Stimulated activated CD8-positive, alpha-beta memory T cell treated with anti-CD3 and anti-CD28 coated beads, Interleukin-4, amount 100 ng/mL, for 48 hours (primary cell): ENCODE measurements at regions not wholly inside any gene's neighbourhood (a gene's known extent, or its start where the extent isn't known, plus 50 kb on each side); places are given as distances from the start of the nearest gene placed in this dataset.
"Not testable (repeated sequence)": the region's sequence is repeated elsewhere in the genome, so short reads cannot be mapped to it uniquely, and the experiment has no call there.

Experiments used
- DNase-seq: peaks from one replicate; pipeline ENCODE4 v3.0.0-alpha.2; 2020

DNA sequence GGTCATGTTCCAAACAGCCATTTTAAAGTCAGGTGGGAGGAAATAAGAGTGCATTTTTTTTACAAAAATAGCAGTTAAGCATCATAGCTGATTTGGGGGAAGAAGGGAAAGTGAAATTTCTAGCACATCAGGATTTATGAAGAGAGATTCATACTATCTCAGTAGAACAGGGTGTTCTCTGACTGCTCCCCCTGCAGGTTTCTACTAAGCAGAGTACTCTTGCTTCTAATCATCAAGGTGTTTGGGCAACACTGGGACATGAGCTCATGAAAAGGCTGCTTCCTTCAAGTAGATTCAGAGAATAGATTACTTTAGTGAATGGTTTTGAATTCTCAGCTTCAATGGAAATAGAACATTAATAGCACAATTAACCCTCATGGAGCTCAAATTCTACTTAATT is 591.4 kb upstream of the PCDH10 start:
- no peak for DNase-seq

GRCh38 chr4:132564920-132565319 is 584.2 kb upstream of the PCDH10 start:
- no peak for DNase-seq

DNA sequence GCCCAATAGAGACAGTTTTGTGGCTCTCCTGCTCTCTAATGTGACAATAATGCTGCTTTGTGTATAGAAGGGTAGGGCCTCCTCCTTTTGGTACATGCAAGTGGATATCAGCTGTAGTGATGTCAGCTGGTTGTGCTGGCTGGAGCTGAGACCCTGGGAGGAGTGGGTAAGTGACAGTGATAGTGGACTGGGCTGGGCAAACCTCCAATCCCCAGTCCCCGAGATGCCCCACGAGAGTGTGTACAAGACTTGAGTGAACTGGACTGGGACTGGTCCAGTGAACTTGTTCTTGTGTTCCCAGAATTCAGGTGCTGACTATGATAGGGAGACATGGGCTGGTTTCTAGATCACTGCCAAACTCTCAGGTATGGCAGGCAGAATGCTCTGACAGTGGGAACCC is 583.6 kb upstream of the PCDH10 start:
- DNase-seq: no peak

GRCh38 chr4:132572210-132572609 is 576.9 kb upstream of the PCDH10 start:
- no peak for DNase-seq

DNA sequence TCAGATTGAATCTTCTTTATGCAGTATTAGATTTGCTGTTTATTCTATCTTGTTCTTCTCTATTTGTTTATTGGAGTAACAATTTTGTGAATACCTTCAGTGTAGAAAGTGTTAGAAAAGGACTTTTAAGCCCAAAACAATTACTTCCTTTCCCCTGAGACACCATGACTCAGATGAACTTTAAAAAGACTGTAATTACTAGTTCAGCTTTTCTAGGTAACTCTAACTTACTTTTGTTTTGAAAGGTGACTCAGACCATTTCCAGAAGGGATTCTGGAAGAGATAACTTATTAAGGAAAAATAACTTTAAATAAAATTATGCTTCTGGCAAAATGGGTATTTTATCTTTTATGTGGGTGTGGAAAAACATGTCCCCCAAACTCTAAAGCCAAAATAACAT is 561.5 kb upstream of the PCDH10 start:
- DNase-seq: no peak

GRCh38 chr4:132592340-132592739 is 556.8 kb upstream of the PCDH10 start:
- DNase-seq: no peak

GRCh38 chr4:132592850-132593249 is 556.2 kb upstream of the PCDH10 start:
- DNase-seq: no peak

DNA sequence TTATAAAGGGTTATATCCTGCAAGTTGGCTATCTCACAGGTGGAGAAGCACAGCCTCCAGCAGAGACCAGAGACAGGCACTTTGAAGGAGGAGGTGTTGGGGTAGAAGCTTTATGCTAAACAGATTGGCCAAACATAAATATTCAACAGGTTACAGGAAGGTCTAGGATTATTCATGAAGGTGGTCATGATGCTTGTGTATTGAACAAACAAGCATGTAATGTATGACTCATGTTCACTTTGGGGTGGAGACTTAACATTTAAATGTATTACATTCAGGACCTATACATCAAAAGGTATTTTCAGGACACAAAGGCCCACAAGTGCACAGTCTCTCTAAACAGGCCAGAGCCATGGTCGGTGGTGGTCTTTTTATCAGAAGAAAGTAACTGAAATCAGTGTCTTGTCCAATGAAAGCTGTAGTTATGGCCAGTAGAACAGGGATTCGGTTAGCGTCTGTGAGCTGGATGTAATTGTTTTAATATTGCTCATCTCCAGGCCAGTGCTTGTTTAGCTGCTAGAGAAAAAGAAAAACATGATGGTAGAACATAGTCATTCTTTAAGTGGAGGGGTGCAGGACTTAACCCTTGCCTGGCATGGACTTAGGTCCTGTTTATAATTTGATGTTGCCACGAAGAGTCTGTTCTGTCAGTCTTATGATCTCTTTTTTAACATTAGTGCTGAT is 555.2 kb upstream of the PCDH10 start:
- no peak for DNase-seq

DNA sequence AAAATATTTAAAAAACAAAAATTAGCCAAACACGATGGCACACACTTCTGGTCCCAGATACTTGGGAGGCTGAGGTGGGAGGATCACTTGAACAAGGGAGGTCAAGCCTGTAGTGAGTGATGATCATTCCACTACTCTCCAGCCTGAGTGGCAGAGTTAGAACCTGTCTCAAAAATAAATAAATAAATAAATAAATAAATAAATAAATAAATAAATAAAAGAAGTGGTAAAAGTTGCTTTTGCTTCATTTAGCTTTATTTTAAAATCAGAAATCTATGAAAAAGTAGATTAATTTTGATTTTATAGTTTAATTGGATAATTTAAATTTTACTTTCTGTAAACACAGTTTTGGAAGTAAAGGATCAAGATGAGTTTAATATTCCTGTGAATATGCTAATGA is 552.9 kb upstream of the PCDH10 start:
- no peak for DNase-seq

DNA sequence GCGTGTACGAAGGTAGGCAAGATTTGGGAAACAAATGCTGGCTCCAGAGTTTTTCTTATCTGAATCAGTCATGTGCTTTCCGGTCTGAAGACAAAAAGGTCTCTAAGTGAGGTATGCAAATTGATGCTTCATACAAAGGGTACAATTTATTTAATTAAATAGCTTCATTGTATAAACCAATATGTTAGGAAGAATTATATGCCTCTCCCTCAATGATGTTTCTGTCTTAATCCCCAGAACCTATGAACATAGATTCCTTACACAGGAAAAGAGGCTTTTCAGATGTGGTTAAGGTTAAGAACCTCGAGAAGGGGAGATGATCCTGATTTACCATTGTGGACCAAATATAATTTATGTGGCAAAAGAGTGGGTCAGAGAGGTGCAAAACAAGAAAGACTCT is 543.5 kb upstream of the PCDH10 start:
- no peak for DNase-seq

DNA sequence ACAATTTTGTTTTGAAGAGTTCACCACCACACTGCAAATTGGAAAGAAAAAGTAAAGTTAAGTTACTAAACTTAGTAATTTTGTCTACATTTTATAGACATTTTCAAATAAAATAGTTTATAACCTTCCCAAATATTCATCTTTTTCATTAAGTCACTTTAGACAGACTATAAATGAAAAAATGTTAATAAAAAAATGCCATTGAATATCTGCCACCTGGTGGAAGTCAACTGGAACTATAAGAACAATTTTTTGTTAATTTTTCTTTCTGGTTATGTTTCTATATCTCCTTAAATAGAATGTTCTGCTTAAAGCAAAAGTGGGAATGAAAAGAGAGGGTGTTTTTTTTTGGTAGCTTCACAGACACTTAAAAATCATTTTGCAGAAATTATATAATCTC is 534.4 kb upstream of the PCDH10 start:
- no peak for DNase-seq

DNA sequence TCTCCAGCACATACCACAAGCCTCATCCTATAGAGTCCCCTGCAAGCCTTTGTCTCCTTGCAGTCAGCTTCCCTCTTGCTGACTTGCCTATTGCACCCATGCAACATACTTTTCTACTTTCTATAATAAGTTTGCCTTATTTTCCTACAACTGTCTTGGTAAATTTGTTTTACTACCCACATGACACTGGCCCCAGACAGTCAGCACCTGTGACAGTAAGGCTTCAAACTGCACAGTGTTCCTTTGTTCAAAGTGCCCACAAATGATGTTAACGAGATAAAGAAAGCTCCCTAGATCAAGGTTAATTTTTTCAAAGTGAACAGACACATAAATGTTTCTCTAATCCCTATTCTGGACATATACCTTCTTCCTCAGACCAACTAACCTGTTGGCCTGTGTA is 529.1 kb upstream of the PCDH10 start:
- DNase-seq: no peak

DNA sequence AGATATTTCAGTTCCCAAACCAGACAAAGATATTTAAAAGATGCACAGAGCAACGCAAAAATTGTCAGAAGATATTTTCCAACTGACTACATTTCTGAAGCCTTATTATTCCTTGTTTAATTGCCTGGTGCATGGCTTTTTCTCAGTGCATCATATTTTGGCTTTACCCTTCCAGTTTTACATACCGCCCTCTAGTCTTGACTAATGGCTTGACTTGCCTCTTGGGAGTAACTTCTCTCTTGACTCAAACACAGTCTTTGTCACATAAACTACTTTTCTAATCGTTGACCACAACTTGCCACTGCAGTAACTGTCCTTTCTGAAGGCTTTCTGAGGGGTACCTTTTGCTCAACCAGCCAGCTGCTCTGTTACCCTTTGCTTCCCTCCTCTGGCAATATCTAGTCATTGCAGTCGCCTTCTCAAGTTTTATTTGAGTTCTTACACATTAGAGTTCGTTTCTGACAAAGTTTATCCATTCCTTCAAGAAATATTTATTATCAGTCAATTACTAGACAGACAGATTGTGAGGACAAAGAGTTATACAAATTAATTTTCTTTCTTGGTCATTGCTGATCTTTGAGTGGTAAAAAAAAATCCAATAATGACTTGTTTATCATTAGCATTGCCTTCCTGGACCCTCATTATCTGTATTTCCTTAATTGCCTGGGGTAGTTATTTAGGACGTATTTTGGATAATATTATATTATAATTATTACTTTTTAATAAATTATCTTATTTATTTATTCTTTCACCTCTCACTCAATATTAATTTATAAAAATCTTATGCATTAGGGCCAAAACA is 506.9 kb upstream of the PCDH10 start:
- DNase-seq: no peak

- DNase-seq: no peak
Measured at GRCh38 chr4:132646186-132646585, 502.9 kb upstream of the PCDH10 start.

GRCh38 chr4:132651196-132651595 is 497.9 kb upstream of the PCDH10 start:
- DNase-seq: no peak

GRCh38 chr4:132660181-132660580 is 488.9 kb upstream of the PCDH10 start:
- no peak for DNase-seq

GRCh38 chr4:132662456-132662855 is 486.6 kb upstream of the PCDH10 start:
- no peak for DNase-seq

DNA sequence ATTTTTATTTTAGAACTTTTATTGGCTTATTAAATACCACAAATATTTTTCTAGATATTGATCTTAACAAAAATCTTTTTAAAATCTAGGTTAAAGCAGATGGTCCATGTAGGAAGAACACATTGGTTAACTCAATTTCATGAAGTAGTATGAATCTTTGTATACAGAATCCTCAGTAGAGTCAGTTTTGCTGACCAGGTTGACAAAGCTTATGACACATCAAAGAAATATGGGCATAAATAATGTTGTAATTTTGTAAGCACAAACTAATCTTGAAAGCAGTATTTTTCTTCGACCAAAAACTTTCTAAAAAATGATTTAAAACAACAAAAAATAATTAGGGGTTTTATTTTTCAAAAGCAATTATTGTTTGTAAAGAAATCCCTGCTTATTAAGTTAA is 479.3 kb upstream of the PCDH10 start:
- no peak for DNase-seq

DNA sequence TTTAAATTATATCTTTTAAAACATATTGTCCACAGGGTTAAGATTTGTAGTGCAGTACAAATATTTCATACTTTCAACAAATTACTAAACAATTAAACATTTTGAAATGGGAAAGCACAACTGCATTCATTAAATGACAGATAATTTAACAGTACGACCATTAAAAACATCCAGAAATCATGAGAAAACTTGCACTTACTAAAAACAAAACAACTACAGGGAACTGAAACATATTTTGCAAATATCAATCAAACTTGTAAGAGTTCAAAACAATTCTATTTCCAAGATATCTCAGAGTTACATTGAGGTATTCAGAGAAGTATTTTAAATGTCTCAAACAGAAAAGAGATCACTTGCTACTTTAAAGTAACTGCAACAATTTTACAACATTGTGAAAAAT is 478.5 kb upstream of the PCDH10 start:
- no peak for DNase-seq

DNA sequence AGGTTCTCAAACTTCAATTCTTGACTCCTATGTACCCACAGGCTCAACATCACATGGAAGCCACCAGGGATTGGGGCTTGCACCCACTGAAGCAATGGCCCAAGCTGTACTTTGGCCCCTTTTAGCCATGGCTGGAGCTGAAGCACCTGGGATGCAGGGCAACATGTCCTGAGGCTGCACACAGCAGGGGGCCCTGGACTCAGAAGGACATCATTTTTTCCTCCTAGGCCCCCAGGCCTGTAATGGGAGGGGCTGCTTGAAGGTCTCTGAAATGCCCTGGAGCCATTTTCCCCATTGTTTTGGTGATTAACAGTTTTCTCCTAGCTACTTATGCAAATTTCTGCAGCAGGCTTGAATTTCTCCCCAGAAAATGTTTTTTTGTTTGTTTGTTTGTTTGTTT is 465.1 kb upstream of the PCDH10 start:
- no peak for DNase-seq

- no peak for DNase-seq
Measured at GRCh38 chr4:132691026-132691425, 458.1 kb upstream of the PCDH10 start.

DNA sequence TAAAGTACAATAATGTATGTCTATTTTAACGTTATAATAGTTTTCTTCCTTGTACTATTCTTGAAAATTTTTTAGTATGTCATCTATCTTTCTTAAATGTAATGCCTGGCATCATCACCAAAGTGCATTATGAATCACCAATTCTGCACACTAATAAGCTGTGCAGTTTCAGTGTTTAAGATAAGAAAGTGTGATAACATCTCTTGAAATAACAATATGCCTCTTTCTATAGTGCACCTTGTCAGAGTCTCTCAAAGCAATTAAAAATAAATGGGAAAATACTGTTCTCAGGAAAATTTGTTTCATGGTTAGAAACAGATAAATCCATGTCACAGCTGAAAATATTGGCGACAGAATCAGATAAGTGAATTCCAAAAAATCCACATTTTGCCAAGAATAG is 457.4 kb upstream of the PCDH10 start:
- no peak for DNase-seq

GRCh38 chr4:132694775-132695174 is 454.3 kb upstream of the PCDH10 start:
- no peak for DNase-seq

GRCh38 chr4:132697505-132697904 is 451.6 kb upstream of the PCDH10 start:
- not testable (repeated sequence) for DNase-seq

- DNase-seq: no peak
Measured at GRCh38 chr4:132707955-132708354, 441.1 kb upstream of the PCDH10 start.
